GM19043 (cell line): ENCODE measurements at regions not wholly inside any gene's neighbourhood (a gene's known extent, or its start where the extent isn't known, plus 50 kb on each side); places are given as distances from the start of the nearest gene placed in this dataset.
"Not testable (repeated sequence)": the region's sequence is repeated elsewhere in the genome, so short reads cannot be mapped to it uniquely, and the experiment has no call there.

Experiments used
- ATAC-seq: cut with Tn5 transposase; IDR thresholded peaks from one replicate; pipeline ENCODE4 v1.9.1; 2021; ENCODE audit warnings: low read depth; ENCODE audit not compliant: unreplicated experiment

- no peak for ATAC-seq
Observed at GRCh38 chr1:222416001-222416791, 131.7 kb downstream of the HHIPL2 start.

- ATAC-seq, result no peak
Observed at GRCh38 chr1:222415441-222415840, 132.5 kb downstream of the HHIPL2 start.

- ATAC-seq, result no peak
Observed at GRCh38 chr1:222413991-222414549, 133.8 kb downstream of the HHIPL2 start.

- no peak for ATAC-seq
Observed at GRCh38 chr1:222413436-222413835, 134.5 kb downstream of the HHIPL2 start.

GRCh38 chr1:222404710-222405109, 143.2 kb downstream of the HHIPL2 start:
- ATAC-seq, result no peak

GRCh38 chr1:222399197-222399596, 148.7 kb downstream of the HHIPL2 start:
- ATAC-seq, result no peak

- no peak for ATAC-seq
Observed at GRCh38 chr1:222394224-222394623, 153.7 kb downstream of the HHIPL2 start.

- ATAC-seq, result no peak
Observed at GRCh38 chr1:222392556-222392955, 155.3 kb downstream of the HHIPL2 start.

GRCh38 chr1:222390181-222390580, 157.7 kb downstream of the HHIPL2 start:
- no peak for ATAC-seq

- no peak for ATAC-seq
Observed at GRCh38 chr1:222387007-222387814, 160.7 kb downstream of the HHIPL2 start.

- no peak for ATAC-seq
Observed at GRCh38 chr1:222385955-222386354, 161.9 kb downstream of the HHIPL2 start.

GRCh38 chr1:222385262-222385661, 162.6 kb downstream of the HHIPL2 start:
- no peak for ATAC-seq

GRCh38 chr1:222384531-222384930, 163.4 kb downstream of the HHIPL2 start:
- ATAC-seq, result no peak

- no peak for ATAC-seq
Observed at GRCh38 chr1:222382171-222382570, 165.7 kb downstream of the HHIPL2 start.

- no peak for ATAC-seq
Observed at GRCh38 chr1:222377428-222378088, 170.3 kb downstream of the HHIPL2 start.

- ATAC-seq, result not testable (repeated sequence)
Observed at GRCh38 chr1:222376791-222377190, 171.1 kb downstream of the HHIPL2 start.

GRCh38 chr1:222375701-222376100, 172.2 kb downstream of the HHIPL2 start:
- no peak for ATAC-seq

GRCh38 chr1:222373831-222374602, 173.9 kb downstream of the HHIPL2 start:
- ATAC-seq, result no peak

GRCh38 chr1:222373216-222373615, 174.7 kb downstream of the HHIPL2 start:
- ATAC-seq, result no peak

- ATAC-seq, result no peak
Observed at GRCh38 chr1:222372221-222372620, 175.7 kb downstream of the HHIPL2 start.
